Trophoblast cell (in vitro differentiated cells and primary cell): ENCODE measurements at regions not wholly inside any gene's neighbourhood (a gene's known extent, or its start where the extent isn't known, plus 50 kb on each side); places are given as distances from the start of the nearest gene placed in this dataset.

ENCODE experiments used
- DNase-seq, 2 donors: peaks; one replicate each; pipeline ENCODE4 v3.0.0-alpha.2; 2016
- H2AFZ ChIP-seq: 2 replicates; pipeline ENCODE4 v1.6.1; 2013; ENCODE audit warnings: low read length, moderate library complexity, mild to moderate bottlenecking; ENCODE audit not compliant: insufficient read depth, poor library complexity
- H2AK5ac ChIP-seq: 2 replicates; pipeline ENCODE4 v1.6.1; 2013; ENCODE audit warnings: mild to moderate bottlenecking, low read length
- H2BK120ac ChIP-seq: 2 replicates; pipeline ENCODE4 v1.6.1; 2013; ENCODE audit warnings: low read length, mild to moderate bottlenecking, moderate library complexity; ENCODE audit not compliant: insufficient read depth, poor library complexity
- H2BK12ac ChIP-seq: 2 replicates; pipeline ENCODE4 v1.6.1; 2013; ENCODE audit warnings: mild to moderate bottlenecking, low read length, moderate library complexity
- H2BK5ac ChIP-seq: 2 replicates; pipeline ENCODE4 v1.6.1; 2013; ENCODE audit warnings: low read length, low read depth, moderate library complexity, mild to moderate bottlenecking; ENCODE audit not compliant: poor library complexity
- H3K14ac ChIP-seq: 2 replicates; pipeline ENCODE4 v1.6.1; 2013; ENCODE audit warnings: mild to moderate bottlenecking, low read length
- H3K18ac ChIP-seq: 2 replicates; pipeline ENCODE4 v1.6.1; 2013; ENCODE audit warnings: mild to moderate bottlenecking, low read length
- H3K23ac ChIP-seq: 2 replicates; pipeline ENCODE4 v1.6.1; 2013; ENCODE audit warnings: low read length
- H3K27ac ChIP-seq: 2 replicates; pipeline ENCODE4 v1.5.1; 2013; ENCODE audit warnings: low read depth, mild to moderate bottlenecking, inconsistent platforms, low read length, moderate library complexity
- H3K27me3 ChIP-seq: 2 replicates; pipeline ENCODE4 v1.6.1; 2013; ENCODE audit warnings: inconsistent platforms, mild to moderate bottlenecking, low read length, moderate library complexity; ENCODE audit not compliant: insufficient read depth
- H3K36me3 ChIP-seq, 2 experiments: 1 replicate in 1 of 2; 2 replicates in 1 of 2; pipeline ENCODE4 v1.6.1; 2013; ENCODE audit warnings: low read length in 2 of 2, mild to moderate bottlenecking in 2 of 2, moderate library complexity in 1 of 2; ENCODE audit not compliant: insufficient read depth in 2 of 2, control insufficient read depth in 1 of 2
- H3K4ac ChIP-seq: 2 replicates; pipeline ENCODE4 v1.6.1; 2013; ENCODE audit warnings: low read depth, mild to moderate bottlenecking, low read length, moderate library complexity
- H3K4me1 ChIP-seq, 2 experiments: 1 replicate in 1 of 2; 2 replicates in 1 of 2; pipeline ENCODE4 v1.6.1; 2013; ENCODE audit warnings: low read length in 2 of 2, mild to moderate bottlenecking in 2 of 2, moderate library complexity in 1 of 2; ENCODE audit not compliant: insufficient read depth in 2 of 2, control insufficient read depth in 1 of 2
- H3K4me2 ChIP-seq: 2 replicates; pipeline ENCODE4 v1.6.1; 2013; ENCODE audit warnings: inconsistent platforms, mild to moderate bottlenecking, low read length, moderate library complexity
- H3K4me3 ChIP-seq: 2 replicates; pipeline ENCODE4 v1.5.1; 2013; ENCODE audit warnings: mild to moderate bottlenecking, low read depth, low read length, inconsistent platforms
- H3K79me1 ChIP-seq: one replicate; pipeline ENCODE4 v1.6.1; 2013; ENCODE audit warnings: low read length
- H3K79me2 ChIP-seq: 2 replicates; pipeline ENCODE4 v1.6.1; 2013; ENCODE audit warnings: low read length, mild to moderate bottlenecking; ENCODE audit not compliant: control insufficient read depth, insufficient read depth, poor library complexity
- H3K9ac ChIP-seq: 2 replicates; pipeline ENCODE4 v1.6.1; 2013; ENCODE audit warnings: mild to moderate bottlenecking, low read length
- H3K9me3 ChIP-seq: 2 replicates; pipeline ENCODE4 v1.6.1; 2013; ENCODE audit warnings: low read depth, mild to moderate bottlenecking, control low read depth, inconsistent platforms, low read length; ENCODE audit not compliant: insufficient read depth
- H4K12ac ChIP-seq: 2 replicates; pipeline ENCODE4 v1.6.1; 2013; ENCODE audit warnings: low read depth, mild to moderate bottlenecking, low read length, moderate library complexity
- H4K8ac ChIP-seq: 2 replicates; pipeline ENCODE4 v1.6.1; 2013; ENCODE audit warnings: low read depth, mild to moderate bottlenecking, low read length, moderate library complexity
- H4K91ac ChIP-seq: one replicate; pipeline ENCODE4 v1.6.1; 2013; ENCODE audit warnings: low read depth, mild to moderate bottlenecking, low read length, moderate library complexity
- WGBS: extraction: QIAGEN DNeasy Blood & Tissue Kit; methylation state at CpG from one replicate; pipeline ENCODE4 v1.1.7; 2013; ENCODE audit warnings: missing lambda C conversion rate; ENCODE audit not compliant: insufficient read length, insufficient coverage; ENCODE audit errors: extremely low coverage; 5-methylcytosine and 5-hydroxymethylcytosine counted together

DNA sequence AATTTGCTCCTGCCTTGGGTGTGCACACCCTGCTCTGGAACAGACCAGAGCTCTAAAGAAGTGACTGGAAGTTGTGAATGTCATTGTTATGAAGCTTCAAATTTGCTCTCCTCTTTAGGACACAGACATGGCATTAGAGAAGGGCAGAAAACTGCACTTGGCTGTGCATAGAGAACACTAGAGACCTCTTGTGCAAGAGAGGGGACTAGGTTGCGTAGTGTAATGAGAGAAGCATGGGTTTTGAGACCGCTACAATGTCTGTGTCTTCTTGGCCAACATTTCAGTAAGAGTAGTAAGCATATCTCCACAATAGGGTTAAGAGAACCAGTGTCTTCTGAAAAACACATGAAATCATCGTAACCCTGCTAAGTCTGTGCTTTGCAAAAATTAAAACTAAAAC is 423.3 kb downstream of the SPRY2 start:
- no CpG with 5 or more reads among the region's 3 CpGs for WGBS
- H4K12ac ChIP-seq = no peak overlapping the region
- no peak overlapping the region for H3K9ac ChIP-seq
- no peak overlapping the region for H2BK120ac ChIP-seq
- no peak overlapping the region for H3K27ac ChIP-seq
- H3K27me3 ChIP-seq = no peaks in the 10 kb centered on the region
- no peak overlapping the region for H2BK5ac ChIP-seq
- H3K4me2 ChIP-seq = no peak overlapping the region
- no peaks in the 10 kb centered on the region for H3K79me1 ChIP-seq
- H3K79me2 ChIP-seq = no peaks in the 10 kb centered on the region
- H3K9me3 ChIP-seq = no peaks in the 10 kb centered on the region
- H3K4ac ChIP-seq = no peak overlapping the region
- H3K18ac ChIP-seq = no peak overlapping the region
- H3K4me1 ChIP-seq = no peaks in the 10 kb centered on the region
- no peak overlapping the region for H2BK12ac ChIP-seq
- H4K8ac ChIP-seq = no peak overlapping the region
- no peak overlapping the region for H3K4me3 ChIP-seq
- no peak for DNase-seq
- no peak overlapping the region for H2AK5ac ChIP-seq
- no peak overlapping the region for H3K14ac ChIP-seq
- H3K23ac ChIP-seq = peak overlapping the region; percentile 40
- H3K36me3 ChIP-seq = no peaks in the 10 kb centered on the region
- no peak overlapping the region for H2AFZ ChIP-seq
- no peak overlapping the region for H4K91ac ChIP-seq

GRCh38 chr13:79915114-79915811 is 425.7 kb downstream of the SPRY2 start:
- Histone ChIP-seq H3K9me3 (no peaks in the 10 kb centered on the region), H2BK5ac (no peak overlapping the region), H3K27me3 (no peaks in the 10 kb centered on the region), H3K79me2 (no peaks in the 10 kb centered on the region), H4K12ac (no peak overlapping the region), H3K27ac (no peak overlapping the region), H3K4me3 (no peak overlapping the region), H4K91ac (no peak overlapping the region), H3K4ac (no peak overlapping the region), H3K4me1 (no peaks in the 10 kb centered on the region), H2AFZ (no peak overlapping the region), H2AK5ac (no peak overlapping the region), H3K4me2 (no peak overlapping the region), H3K36me3 (no peaks in the 10 kb centered on the region), H3K79me1 (no peaks in the 10 kb centered on the region), H3K18ac (no peak overlapping the region), H2BK12ac (no peak overlapping the region), H3K23ac (no peak overlapping the region), H3K9ac (no peak overlapping the region), H2BK120ac (no peak overlapping the region), H4K8ac (no peak overlapping the region), H3K14ac (no peak overlapping the region)
- DNase-seq = no peak
- no CpG with 5 or more reads among the region's 7 CpGs for WGBS

GRCh38 chr13:79913141-79913827 is 427.6 kb downstream of the SPRY2 start:
- Histone ChIP-seq H3K18ac (no peak overlapping the region), H3K4ac (no peak overlapping the region), H3K79me2 (no peaks in the 10 kb centered on the region), H3K4me1 (no peaks in the 10 kb centered on the region), H2AK5ac (no peak overlapping the region), H2BK120ac (no peak overlapping the region), H3K79me1 (no peaks in the 10 kb centered on the region), H2AFZ (no peak overlapping the region), H3K27me3 (no peaks in the 10 kb centered on the region), H2BK5ac (no peak overlapping the region), H3K36me3 (no peaks in the 10 kb centered on the region), H3K14ac (no peak overlapping the region), H3K9ac (no peak overlapping the region), H3K4me3 (no peak overlapping the region), H4K12ac (no peak overlapping the region), H2BK12ac (no peak overlapping the region), H3K27ac (no peak overlapping the region), H4K8ac (no peak overlapping the region), H4K91ac (no peak overlapping the region), H3K23ac (no peak overlapping the region), H3K9me3 (no peaks in the 10 kb centered on the region), H3K4me2 (no peak overlapping the region)
- WGBS = no CpG with 5 or more reads among the region's 1 CpG
- DNase-seq = no peak

- no peak overlapping the region for H2AK5ac ChIP-seq
- H4K8ac ChIP-seq = no peak overlapping the region
- H3K79me1 ChIP-seq = no peaks in the 10 kb centered on the region
- H3K4me3 ChIP-seq = no peak overlapping the region
- H3K27ac ChIP-seq = no peak overlapping the region
- no peaks in the 10 kb centered on the region for H3K9me3 ChIP-seq
- no peaks in the 10 kb centered on the region for H3K4me1 ChIP-seq
- no peak overlapping the region for H4K91ac ChIP-seq
- no peaks in the 10 kb centered on the region for H3K79me2 ChIP-seq
- H2BK5ac ChIP-seq = no peak overlapping the region
- DNase-seq = peak in 1 of 2 donors; percentile 59
- H3K27me3 ChIP-seq = no peaks in the 10 kb centered on the region
- H3K4me2 ChIP-seq = no peak overlapping the region
- no peak overlapping the region for H2BK12ac ChIP-seq
- no peak overlapping the region for H3K4ac ChIP-seq
- H2BK120ac ChIP-seq = no peak overlapping the region
- H2AFZ ChIP-seq = no peak overlapping the region
- H3K36me3 ChIP-seq = no peaks in the 10 kb centered on the region
- no peak overlapping the region for H3K14ac ChIP-seq
- H3K9ac ChIP-seq = no peak overlapping the region
- whole genome bisulfite sequencing = no CpG with 5 or more reads among the region's 3 CpGs
- H4K12ac ChIP-seq = no peak overlapping the region
- H3K23ac ChIP-seq = no peak overlapping the region
- no peak overlapping the region for H3K18ac ChIP-seq
Observed at GRCh38 chr13:79912403-79912802, 428.5 kb downstream of the SPRY2 start.
